SK-N-SH treated with all-trans-retinoic acid at 6 μM for 48 hours (cell line): ENCODE measurements at regions not wholly inside any gene's neighbourhood (a gene's known extent, or its start where the extent isn't known, plus 50 kb on each side); places are given as distances from the start of the nearest gene placed in this dataset.

Experiments
- ARNTL ChIP-seq: fragments of 450-650 bp; formaldehyde crosslinking; IDR thresholded peaks from 2 replicates; pipeline ENCODE4 v1.5.0; 2020; ENCODE audit warnings: low read depth, mild to moderate bottlenecking, moderate library complexity, borderline replicate concordance
- GLIS3 ChIP-seq: fragments of 250-450 bp; sonication (Bioruptor Pico); IDR thresholded peaks from 2 replicates; pipeline ENCODE4 v1.5.0; 2020; ENCODE audit warnings: mild to moderate bottlenecking, moderate library complexity
- TOX ChIP-seq: fragments of 250-450 bp; sonication (Bioruptor Pico); IDR thresholded peaks from 2 replicates; pipeline ENCODE4 v1.8.0; 2021; ENCODE audit warnings: mild to moderate bottlenecking, moderate library complexity, borderline replicate concordance

DNA sequence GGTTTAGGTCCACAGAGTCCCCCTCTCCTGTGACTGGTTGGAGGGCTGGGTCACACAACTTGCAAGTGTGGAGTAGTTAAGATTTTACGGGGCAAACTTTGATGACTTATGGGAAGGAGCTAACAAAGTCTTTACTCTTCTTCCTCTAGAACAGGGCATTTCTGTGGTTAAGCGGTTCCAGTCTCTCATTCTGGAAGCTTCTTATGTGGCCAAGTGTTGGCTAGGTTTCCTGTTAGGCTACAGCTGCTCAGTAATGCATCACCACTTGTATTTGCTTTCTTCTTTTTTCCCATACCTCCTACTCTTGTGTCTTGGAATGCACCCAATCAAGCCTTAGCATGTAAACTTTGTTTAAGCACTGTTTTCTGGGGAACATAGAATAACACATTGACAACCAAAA lies 100.6 kb upstream of the PLAAT1 start:
- TF ChIP-seq TOX (CRISPR knock-in tag) (no peak), GLIS3 (no peak), ARNTL (CRISPR knock-in tag) (no peak)
